ENCODE measurements at regions not wholly inside any gene's neighbourhood (a gene's known extent, or its start where the extent isn't known, plus 50 kb on each side); places are given as distances from the start of the nearest gene placed in this dataset.

- Mint-ChIP-seq H3K4me3 (no peak overlapping the region), H3K27ac (no peak overlapping the region), H3K9me3 (ENCODE audit: low read depth) (peaks cover 16% of the 10 kb centered on the region), H3K4me1 (no peaks in the 10 kb centered on the region), H3K27me3 (no peaks in the 10 kb centered on the region), H3K36me3 (ENCODE audit: low read depth) (no peaks in the 10 kb centered on the region)
- intact Hi-C loops (cut with DNase I, micrococcal nuclease) = no loop called here
- DNase-seq (no peak), ATAC-seq (no peak)
- CTCF ChIA-PET = no interaction called here
- POLR2A ChIA-PET = no interaction called here
These were observed 1165.7 kb upstream of the PIK3C3 start for GRCh38 chr18:40789286-40789685.

GRCh38 chr18:40782453-40783130, 1172.4 kb upstream of the PIK3C3 start:
- Mint-ChIP-seq H3K27ac (no peak overlapping the region), H3K4me3 (no peak overlapping the region), H3K36me3 (ENCODE audit: low read depth) (no peaks in the 10 kb centered on the region), H3K9me3 (ENCODE audit: low read depth) (peaks cover 25% of the 10 kb centered on the region), H3K27me3 (no peaks in the 10 kb centered on the region), H3K4me1 (no peaks in the 10 kb centered on the region)
- no peak for ATAC-seq
- ChIA-PET CTCF (no interaction called here), POLR2A (no interaction called here)
- intact Hi-C loops (cut with DNase I, micrococcal nuclease) = no loop called here
- DNase-seq = no peak

DNA sequence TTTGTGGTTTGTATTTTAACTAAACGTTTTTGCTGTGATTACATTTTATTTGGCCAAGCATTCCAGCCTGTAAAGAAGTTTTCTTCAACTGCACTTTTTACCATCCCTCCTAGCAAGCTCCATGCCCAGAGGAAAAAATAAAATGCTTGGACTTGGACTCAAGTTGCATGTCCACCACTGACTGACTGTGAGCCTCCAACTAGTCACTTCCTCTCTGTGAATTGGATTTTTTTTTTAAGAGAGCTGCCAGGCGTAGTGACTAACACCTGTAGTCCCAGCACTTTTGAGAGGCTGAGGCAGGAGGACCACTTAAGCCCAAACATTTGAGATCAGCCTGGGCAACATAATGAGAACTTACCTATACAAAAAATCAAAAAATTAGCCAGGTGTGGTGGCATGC, 1185.2 kb upstream of the PIK3C3 start:
- intact Hi-C loops (cut with DNase I, micrococcal nuclease) = no loop called here
- Mint-ChIP-seq H3K27me3 (no peaks in the 10 kb centered on the region), H3K36me3 (ENCODE audit: low read depth) (no peaks in the 10 kb centered on the region), H3K27ac (no peak overlapping the region), H3K4me3 (no peak overlapping the region), H3K4me1 (no peaks in the 10 kb centered on the region), H3K9me3 (ENCODE audit: low read depth) (peaks cover 15% of the 10 kb centered on the region)
- no peak for DNase-seq
- CTCF ChIA-PET = no interaction called here
- no peak for ATAC-seq
- POLR2A ChIA-PET = no interaction called here

GRCh38 chr18:40760251-40760650, 1194.8 kb upstream of the PIK3C3 start:
- H3K9me3 Mint-ChIP-seq (ENCODE audit: low read depth) = peaks cover 14% of the 10 kb centered on the region
- H3K4me3 Mint-ChIP-seq = no peak overlapping the region
- H3K27ac Mint-ChIP-seq = no peak overlapping the region
- CTCF ChIA-PET = no interaction called here
- H3K4me1 Mint-ChIP-seq = no peaks in the 10 kb centered on the region
- ATAC-seq (no peak), DNase-seq (no peak)
- POLR2A ChIA-PET = no interaction called here
- no peaks in the 10 kb centered on the region for H3K36me3 Mint-ChIP-seq (ENCODE audit: low read depth)
- intact Hi-C loops (cut with DNase I, micrococcal nuclease) = no loop called here
- no peaks in the 10 kb centered on the region for H3K27me3 Mint-ChIP-seq

- no peak for ATAC-seq
- Mint-ChIP-seq H3K4me1 (no peaks in the 10 kb centered on the region), H3K27me3 (no peaks in the 10 kb centered on the region), H3K9me3 (ENCODE audit: low read depth) (peaks cover 8% of the 10 kb centered on the region), H3K36me3 (ENCODE audit: low read depth) (no peaks in the 10 kb centered on the region), H3K4me3 (no peak overlapping the region), H3K27ac (no peak overlapping the region)
- intact Hi-C loops (cut with DNase I, micrococcal nuclease) = no loop called here
- ChIA-PET CTCF (no interaction called here), POLR2A (no interaction called here)
- DNase-seq = no peak
These were observed 1200.6 kb upstream of the PIK3C3 start for GRCh38 chr18:40754477-40754876.

DNA sequence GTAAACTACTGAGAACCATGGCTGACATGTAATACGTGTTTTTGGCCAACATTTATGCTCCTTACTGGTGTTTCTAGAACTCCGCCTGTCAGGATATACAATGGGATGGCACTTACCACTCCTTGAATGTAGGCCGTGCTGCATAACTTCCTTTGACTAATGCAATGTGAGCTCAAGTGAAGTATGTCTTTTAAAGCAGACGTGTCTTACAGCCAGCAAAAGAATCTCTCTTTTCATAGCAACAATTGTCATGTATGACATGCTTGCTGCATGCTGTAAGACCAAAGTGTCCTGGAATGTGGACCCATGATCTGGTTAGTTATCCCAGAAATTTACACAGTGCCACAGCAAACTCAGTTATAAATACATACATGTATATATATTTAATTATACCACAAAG, 1202.7 kb upstream of the PIK3C3 start:
- CTCF ChIA-PET = no interaction called here
- H3K27ac Mint-ChIP-seq = no peak overlapping the region
- intact Hi-C loops (cut with DNase I, micrococcal nuclease) = no loop called here

DNA sequence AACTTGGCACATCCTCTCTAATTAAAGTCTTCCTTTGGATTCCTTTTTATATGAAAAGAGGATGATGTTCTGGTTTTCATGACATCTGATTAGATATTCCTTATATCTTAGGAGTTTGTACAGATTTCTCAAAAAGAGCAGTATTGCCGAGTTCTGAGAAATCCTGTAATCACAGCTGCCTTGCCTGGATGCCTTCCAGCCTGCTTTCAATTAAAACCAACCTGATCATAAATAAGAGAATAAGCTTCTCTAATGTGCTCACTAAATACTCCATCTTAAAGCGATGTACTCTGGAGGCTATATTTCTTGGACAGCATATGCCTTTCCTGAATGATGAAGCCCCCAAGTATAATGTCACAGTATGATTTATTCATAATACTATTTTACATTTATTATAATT, 1203.8 kb upstream of the PIK3C3 start:
- no peaks in the 10 kb centered on the region for H3K4me1 Mint-ChIP-seq
- no peak for ATAC-seq
- no peak for DNase-seq
- no peaks in the 10 kb centered on the region for H3K27me3 Mint-ChIP-seq
- ChIA-PET POLR2A (no interaction called here), CTCF (no interaction called here)
- no peak overlapping the region for H3K27ac Mint-ChIP-seq
- no peak overlapping the region for H3K4me3 Mint-ChIP-seq
- H3K36me3 Mint-ChIP-seq (ENCODE audit: low read depth) = no peaks in the 10 kb centered on the region
- H3K9me3 Mint-ChIP-seq (ENCODE audit: low read depth) = peaks cover 6% of the 10 kb centered on the region
- intact Hi-C loops (cut with DNase I, micrococcal nuclease) = no loop called here

More for the DNA sequence above, 1202.7 kb upstream of the PIK3C3 start:
- POLR2A ChIA-PET = no interaction called here
- no peak overlapping the region for H3K4me3 Mint-ChIP-seq
- no peak for ATAC-seq
- no peaks in the 10 kb centered on the region for H3K36me3 Mint-ChIP-seq (ENCODE audit: low read depth)
- DNase-seq = no peak
- peaks cover 6% of the 10 kb centered on the region for H3K9me3 Mint-ChIP-seq (ENCODE audit: low read depth)
- no peaks in the 10 kb centered on the region for H3K27me3 Mint-ChIP-seq
- H3K4me1 Mint-ChIP-seq = no peaks in the 10 kb centered on the region

- H3K9me3 Mint-ChIP-seq (ENCODE audit: low read depth) = peaks cover 12% of the 10 kb centered on the region
- DNase-seq = no peak
- H3K4me1 Mint-ChIP-seq = no peaks in the 10 kb centered on the region
- intact Hi-C loops (cut with DNase I, micrococcal nuclease) = no loop called here
- POLR2A ChIA-PET = no interaction called here
- CTCF ChIA-PET = no interaction called here
- no peak overlapping the region for H3K4me3 Mint-ChIP-seq
- no peak overlapping the region for H3K27ac Mint-ChIP-seq
- no peaks in the 10 kb centered on the region for H3K27me3 Mint-ChIP-seq
- ATAC-seq = no peak
- H3K36me3 Mint-ChIP-seq (ENCODE audit: low read depth) = no peaks in the 10 kb centered on the region
These were observed 1216.0 kb upstream of the PIK3C3 start for GRCh38 chr18:40739029-40739428.

DNA sequence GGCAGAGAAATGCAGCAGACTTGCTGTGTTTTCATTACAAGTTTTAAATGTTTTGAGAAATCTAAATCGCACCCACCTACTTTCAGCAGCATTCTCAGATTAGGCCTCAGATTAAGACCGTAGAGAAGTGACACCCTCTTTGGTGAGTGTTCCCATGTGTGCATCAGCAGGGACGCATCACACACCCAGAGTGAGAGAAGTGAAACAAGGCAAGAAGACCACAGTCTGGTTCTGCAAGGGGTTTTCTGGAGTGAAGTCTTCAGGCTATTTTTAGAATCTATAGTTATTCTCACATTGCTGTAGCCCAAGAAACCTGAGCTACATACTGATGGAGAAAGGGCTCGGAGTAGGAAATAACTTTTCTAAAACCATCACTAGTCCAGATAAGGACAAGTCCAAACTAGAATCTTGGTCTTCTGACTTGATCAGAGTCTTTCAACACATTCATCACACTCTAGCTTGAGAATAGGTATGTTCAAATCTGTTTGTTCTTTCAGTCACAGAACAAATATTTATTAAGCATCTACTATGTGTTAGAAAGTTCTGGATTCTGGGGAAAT, 1216.6 kb upstream of the PIK3C3 start:
- Mint-ChIP-seq H3K9me3 (ENCODE audit: low read depth) (peaks cover 10% of the 10 kb centered on the region), H3K4me3 (no peak overlapping the region), H3K36me3 (ENCODE audit: low read depth) (no peaks in the 10 kb centered on the region), H3K27ac (no peak overlapping the region), H3K4me1 (no peaks in the 10 kb centered on the region), H3K27me3 (no peaks in the 10 kb centered on the region)
- intact Hi-C loops (cut with DNase I, micrococcal nuclease) = no loop called here
- ATAC-seq (no peak), DNase-seq (no peak)
- ChIA-PET POLR2A (no interaction called here), CTCF (no interaction called here)

- no peaks in the 10 kb centered on the region for H3K27me3 Mint-ChIP-seq
- peaks cover 10% of the 10 kb centered on the region for H3K9me3 Mint-ChIP-seq (ENCODE audit: low read depth)
- no peak overlapping the region for H3K27ac Mint-ChIP-seq
- H3K4me3 Mint-ChIP-seq = no peak overlapping the region
- ChIA-PET POLR2A (no interaction called here), CTCF (no interaction called here)
- intact Hi-C loops (cut with DNase I, micrococcal nuclease) = no loop called here
- H3K4me1 Mint-ChIP-seq = no peaks in the 10 kb centered on the region
- no peaks in the 10 kb centered on the region for H3K36me3 Mint-ChIP-seq (ENCODE audit: low read depth)
- no peak for DNase-seq
- ATAC-seq = no peak
These were observed 1246.3 kb upstream of the PIK3C3 start for GRCh38 chr18:40708726-40709125.

- CTCF ChIA-PET = no interaction called here
- DNase-seq = no peak
- Mint-ChIP-seq H3K9me3 (ENCODE audit: low read depth) (peaks cover 12% of the 10 kb centered on the region), H3K27ac (no peak overlapping the region), H3K36me3 (ENCODE audit: low read depth) (no peaks in the 10 kb centered on the region), H3K4me1 (no peaks in the 10 kb centered on the region), H3K27me3 (no peaks in the 10 kb centered on the region), H3K4me3 (no peak overlapping the region)
- POLR2A ChIA-PET = interaction anchor here (0.6 kb wide), 1 partner anchor 952 kb away, joined by 5 read pairs; no protein-coding TSS in a partner anchor
- no peak for ATAC-seq
- intact Hi-C loops (cut with DNase I, micrococcal nuclease) = no loop called here
These were observed 1247.2 kb upstream of the PIK3C3 start for GRCh38 chr18:40707797-40708196.

DNA sequence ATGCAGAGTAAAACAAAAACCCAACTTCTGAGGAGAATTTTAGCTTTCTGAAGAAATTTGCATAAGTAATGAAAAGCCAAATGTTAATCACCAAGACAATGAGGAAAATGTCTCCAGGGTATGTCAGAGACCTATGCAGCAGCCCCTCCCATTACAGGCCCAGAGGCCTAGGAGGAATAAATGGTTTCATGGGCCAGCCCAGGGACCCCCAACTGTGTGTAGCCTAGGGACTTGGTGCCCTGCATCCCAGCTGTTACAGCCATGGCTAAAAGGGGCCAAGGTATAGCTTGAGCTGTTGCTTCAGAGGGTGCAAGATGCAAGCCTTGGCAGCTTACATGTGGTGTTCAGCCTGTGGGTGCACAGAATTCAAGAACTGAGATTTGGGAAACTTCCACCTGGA, 1256.9 kb upstream of the PIK3C3 start:
- Mint-ChIP-seq H3K27ac (no peak overlapping the region), H3K4me3 (no peak overlapping the region), H3K9me3 (ENCODE audit: low read depth) (peaks cover 12% of the 10 kb centered on the region), H3K36me3 (ENCODE audit: low read depth) (no peaks in the 10 kb centered on the region), H3K27me3 (no peaks in the 10 kb centered on the region), H3K4me1 (no peaks in the 10 kb centered on the region)
- intact Hi-C loops (cut with DNase I, micrococcal nuclease) = no loop called here
- no peak for ATAC-seq
- ChIA-PET POLR2A (no interaction called here), CTCF (no interaction called here)
- DNase-seq = no peak

GRCh38 chr18:40695526-40695925, 1259.5 kb upstream of the PIK3C3 start:
- DNase-seq (no peak), ATAC-seq (no peak)
- ChIA-PET POLR2A (no interaction called here), CTCF (no interaction called here)
- Mint-ChIP-seq H3K4me3 (no peak overlapping the region), H3K4me1 (no peaks in the 10 kb centered on the region), H3K36me3 (ENCODE audit: low read depth) (no peaks in the 10 kb centered on the region), H3K27ac (no peak overlapping the region), H3K27me3 (no peaks in the 10 kb centered on the region), H3K9me3 (ENCODE audit: low read depth) (peaks cover 7% of the 10 kb centered on the region)
- intact Hi-C loops (cut with DNase I, micrococcal nuclease) = no loop called here

Measured in activated CD4-positive, alpha-beta T cell treated with anti-CD3 and anti-CD28 coated beads for 36 hours (primary cell).